ENCODE measurements at regions not wholly inside any gene's neighbourhood (a gene's known extent, or its start where the extent isn't known, plus 50 kb on each side); places are given as distances from the start of the nearest gene placed in this dataset.
A peak's percentile ranks its signal among the peaks of the same experiment; 100 is the strongest.

- no peak for TF ChIP-seq EZH2 (IDR thresholded peaks at IDR 0.05; ENCODE audit: low read length, missing control alignments)
- no peak overlapping the region for H3K4me3 ChIP-seq (replicated peaks in 1 of 4; ENCODE audit: control extremely low read depth in 1 of 4, insufficient read depth in 1 of 4, low read depth in 3 of 4, low read length in 4 of 4)
These were observed 78.7 kb upstream of the SLC25A26 start for GRCh38 chr3:66142079-66142478.

GRCh38 chr3:66140743-66141372, 79.9 kb upstream of the SLC25A26 start:
- DNase-seq (ENCODE audit: low read depth in 2 of 2) = peak; percentile 19 to 69

More at GRCh38 chr3:66142079-66142478, 78.7 kb upstream of the SLC25A26 start:
- no peak for DNase-seq (ENCODE audit: low read depth in 2 of 2)
- Histone ChIP-seq H3K4me1 (ENCODE audit: control insufficient read depth, extremely low read depth, insufficient read depth, low read length) (peaks cover 3% of the 10 kb centered on the region), H3K9ac (ENCODE audit: insufficient read depth, low read length) (no peak overlapping the region), H3K9me3 (ENCODE audit: control insufficient read depth, insufficient read depth, low read depth, low read length) (no peaks in the 10 kb centered on the region), H3K36me3 (ENCODE audit: control insufficient read depth, insufficient read depth, low read length) (no peaks in the 10 kb centered on the region), H3K27ac (ENCODE audit: insufficient read depth, low read length) (no peak overlapping the region), H3K27me3 (ENCODE audit: control insufficient read depth, insufficient read depth, low read length) (no peaks in the 10 kb centered on the region), H4K20me1 (ENCODE audit: control insufficient read depth, extremely low read depth, insufficient read depth, low read length) (no peaks in the 10 kb centered on the region), H2AFZ (ENCODE audit: low read length) (no peak overlapping the region), H3K4me2 (ENCODE audit: extremely low read depth, insufficient read depth, low read length) (no peak overlapping the region), H3K79me2 (ENCODE audit: control insufficient read depth, insufficient read depth, low read length) (no peaks in the 10 kb centered on the region)

GRCh38 chr3:66140106-66140505, 80.7 kb upstream of the SLC25A26 start:
- Histone ChIP-seq H3K4me1 (ENCODE audit: control insufficient read depth, extremely low read depth, insufficient read depth, low read length) (peaks cover 3% of the 10 kb centered on the region), H4K20me1 (ENCODE audit: control insufficient read depth, extremely low read depth, insufficient read depth, low read length) (no peaks in the 10 kb centered on the region), H3K79me2 (ENCODE audit: control insufficient read depth, insufficient read depth, low read length) (no peaks in the 10 kb centered on the region), H3K4me3 (replicated peaks in 1 of 4; ENCODE audit: control extremely low read depth in 1 of 4, insufficient read depth in 1 of 4, low read depth in 3 of 4, low read length in 4 of 4) (no peak overlapping the region), H3K27ac (ENCODE audit: insufficient read depth, low read length) (no peak overlapping the region), H3K9me3 (ENCODE audit: control insufficient read depth, insufficient read depth, low read depth, low read length) (no peaks in the 10 kb centered on the region), H3K4me2 (ENCODE audit: extremely low read depth, insufficient read depth, low read length) (no peak overlapping the region), H3K9ac (ENCODE audit: insufficient read depth, low read length) (no peak overlapping the region), H2AFZ (ENCODE audit: low read length) (no peak overlapping the region), H3K27me3 (ENCODE audit: control insufficient read depth, insufficient read depth, low read length) (no peaks in the 10 kb centered on the region), H3K36me3 (ENCODE audit: control insufficient read depth, insufficient read depth, low read length) (no peaks in the 10 kb centered on the region)
- peak in 1 of 2 donors; percentile 36 for DNase-seq (ENCODE audit: low read depth in 2 of 2)
- no peak for TF ChIP-seq CTCF (conservative IDR thresholded peaks at IDR 0.05 in 1 of 2, IDR thresholded peaks at IDR 0.05 in 1 of 2; ENCODE audit: low read depth in 1 of 2, low read length in 2 of 2)
- no peak for TF ChIP-seq EZH2 (IDR thresholded peaks at IDR 0.05; ENCODE audit: low read length, missing control alignments)

More at GRCh38 chr3:66140743-66141372, 79.9 kb upstream of the SLC25A26 start:
- Histone ChIP-seq H3K4me2 (ENCODE audit: extremely low read depth, insufficient read depth, low read length) (no peak overlapping the region), H3K4me3 (replicated peaks in 1 of 4; ENCODE audit: control extremely low read depth in 1 of 4, insufficient read depth in 1 of 4, low read depth in 3 of 4, low read length in 4 of 4) (no peak overlapping the region), H3K36me3 (ENCODE audit: control insufficient read depth, insufficient read depth, low read length) (no peaks in the 10 kb centered on the region), H3K79me2 (ENCODE audit: control insufficient read depth, insufficient read depth, low read length) (no peaks in the 10 kb centered on the region), H3K9ac (ENCODE audit: insufficient read depth, low read length) (no peak overlapping the region), H3K27ac (ENCODE audit: insufficient read depth, low read length) (no peak overlapping the region), H4K20me1 (ENCODE audit: control insufficient read depth, extremely low read depth, insufficient read depth, low read length) (no peaks in the 10 kb centered on the region), H3K27me3 (ENCODE audit: control insufficient read depth, insufficient read depth, low read length) (no peaks in the 10 kb centered on the region), H2AFZ (ENCODE audit: low read length) (no peak overlapping the region), H3K9me3 (ENCODE audit: control insufficient read depth, insufficient read depth, low read depth, low read length) (no peaks in the 10 kb centered on the region), H3K4me1 (ENCODE audit: control insufficient read depth, extremely low read depth, insufficient read depth, low read length) (peaks cover 3% of the 10 kb centered on the region)
- TF ChIP-seq CTCF (conservative IDR thresholded peaks at IDR 0.05 in 1 of 2, IDR thresholded peaks at IDR 0.05 in 1 of 2; ENCODE audit: low read depth in 1 of 2, low read length in 2 of 2) (no peak), EZH2 (IDR thresholded peaks at IDR 0.05; ENCODE audit: low read length, missing control alignments) (no peak)
